SK-N-MC (cell line): ENCODE measurements at regions not wholly inside any gene's neighbourhood (a gene's known extent, or its start where the extent isn't known, plus 50 kb on each side); places are given as distances from the start of the nearest gene placed in this dataset.

ENCODE experiments used
- DNase-seq: peaks from one replicate; pipeline ENCODE4 v3.0.0-alpha.2; 2011; ENCODE audit warnings: low read depth, low spot score
- H3K27ac ChIP-seq: fragments of 200-600 bp; sonication (generic); 2 replicates; pipeline ENCODE4 v1.5.1; 2016; ENCODE audit warnings: mixed run types
- H3K36me3 ChIP-seq: fragments of 200-600 bp; sonication (generic); 2 replicates; pipeline ENCODE4 v1.6.1; 2017; ENCODE audit warnings: antibody characterized with exemption, low read length, mixed read lengths; ENCODE audit not compliant: insufficient read depth
- H3K4me3 ChIP-seq: fragments of 200-600 bp; sonication (generic); 2 replicates; pipeline ENCODE4 v1.5.1; 2016
- H3K9ac ChIP-seq: fragments of 200-600 bp; sonication (generic); 2 replicates; pipeline ENCODE4 v1.8.0; 2017; ENCODE audit warnings: mixed run types, mixed read lengths; ENCODE audit not compliant: insufficient read length
- H3K9me3 ChIP-seq: fragments of 200-600 bp; sonication (generic); 2 replicates; pipeline ENCODE4 v1.6.1; 2017; ENCODE audit warnings: low read depth, mild to moderate bottlenecking, antibody characterized with exemption, low read length, moderate library complexity, mixed read lengths
- EZH2 ChIP-seq: fragments of 200-600 bp; sonication (generic); IDR thresholded peaks from one replicate; pipeline ENCODE4 v1.6.1; 2017; ENCODE audit warnings: antibody characterized with exemption
- FOXP2 ChIP-seq: optimal IDR thresholded peaks from 2 replicates; pipeline ENCODE3; 2011; ENCODE audit warnings: mild to moderate bottlenecking, moderate library complexity; ENCODE audit not compliant: insufficient read depth; ENCODE audit errors: extremely low read length, control extremely low read depth
- POLR2AphosphoS5 ChIP-seq: IDR thresholded peaks from 2 replicates; pipeline ENCODE4 v1.6.1; 2012; ENCODE audit warnings: mild to moderate bottlenecking, low read depth, low read length, borderline replicate concordance

- no peak for TF ChIP-seq POLR2AphosphoS5
- no peak for TF ChIP-seq EZH2
- TF ChIP-seq FOXP2, result no peak
- Histone ChIP-seq H3K36me3 (no peaks in the 10 kb centered on the region), H3K27ac (no peak overlapping the region), H3K9ac (no peak overlapping the region), H3K4me3 (no peak overlapping the region), H3K9me3 (no peaks in the 10 kb centered on the region)
- DNase-seq, result no peak
Observed at GRCh38 chr21:41604583-41605041, 96.7 kb upstream of the TMPRSS2 start.

GRCh38 chr21:41603476-41603875, 95.5 kb upstream of the TMPRSS2 start:
- TF ChIP-seq FOXP2, result no peak
- TF ChIP-seq POLR2AphosphoS5, result no peak
- no peak for TF ChIP-seq EZH2
- DNase-seq, result no peak
- Histone ChIP-seq H3K36me3 (no peaks in the 10 kb centered on the region), H3K27ac (no peak overlapping the region), H3K4me3 (no peak overlapping the region), H3K9ac (no peak overlapping the region), H3K9me3 (no peaks in the 10 kb centered on the region)

- TF ChIP-seq POLR2AphosphoS5 (no peak), FOXP2 (no peak)
- Histone ChIP-seq H3K27ac (no peak overlapping the region), H3K9ac (no peak overlapping the region), H3K9me3 (no peaks in the 10 kb centered on the region), H3K4me3 (no peak overlapping the region), H3K36me3 (no peaks in the 10 kb centered on the region)
- DNase-seq, result no peak
Observed at GRCh38 chr21:41602531-41602930, 94.6 kb upstream of the TMPRSS2 start.

GRCh38 chr21:41601573-41602368, 93.8 kb upstream of the TMPRSS2 start:
- Histone ChIP-seq H3K36me3 (no peaks in the 10 kb centered on the region), H3K9ac (no peak overlapping the region), H3K9me3 (no peaks in the 10 kb centered on the region), H3K4me3 (no peak overlapping the region), H3K27ac (peak overlapping the region; percentile 21; the same call in 1 of the 2 replicates)
- DNase-seq, result no peak
- TF ChIP-seq FOXP2, result no peak
- TF ChIP-seq EZH2, result no peak
- no peak for TF ChIP-seq POLR2AphosphoS5

GRCh38 chr21:41600961-41601572, 93.1 kb upstream of the TMPRSS2 start:
- TF ChIP-seq FOXP2 (peak; percentile 23), POLR2AphosphoS5 (no peak), EZH2 (no peak)
- no peak overlapping the region for H3K9ac ChIP-seq
- no peaks in the 10 kb centered on the region for H3K36me3 ChIP-seq
- H3K9me3 ChIP-seq, result no peaks in the 10 kb centered on the region
- DNase-seq, result no peak
- H3K4me3 ChIP-seq, result no peak overlapping the region
- H3K27ac ChIP-seq, result no peak overlapping the region

- H3K27ac ChIP-seq, result no peak overlapping the region
- peak; percentile 22 for DNase-seq
- H3K4me3 ChIP-seq, result no peak overlapping the region
- H3K9ac ChIP-seq, result no peak overlapping the region
- no peaks in the 10 kb centered on the region for H3K36me3 ChIP-seq
- TF ChIP-seq FOXP2 (no peak), POLR2AphosphoS5 (no peak), EZH2 (no peak)
- no peaks in the 10 kb centered on the region for H3K9me3 ChIP-seq
Observed at GRCh38 chr21:41600556-41600955, 92.6 kb upstream of the TMPRSS2 start.

- Histone ChIP-seq H3K9ac (no peak overlapping the region), H3K9me3 (no peaks in the 10 kb centered on the region), H3K36me3 (no peaks in the 10 kb centered on the region), H3K27ac (no peak overlapping the region), H3K4me3 (no peak overlapping the region)
- TF ChIP-seq POLR2AphosphoS5, result no peak
- TF ChIP-seq EZH2, result no peak
- TF ChIP-seq FOXP2, result no peak
- no peak for DNase-seq
Observed at GRCh38 chr21:41600116-41600515, 92.2 kb upstream of the TMPRSS2 start.

GRCh38 chr21:41598561-41599431, 90.8 kb upstream of the TMPRSS2 start:
- Histone ChIP-seq H3K27ac (no peak overlapping the region), H3K9ac (no peak overlapping the region), H3K9me3 (no peaks in the 10 kb centered on the region), H3K4me3 (no peak overlapping the region), H3K36me3 (no peaks in the 10 kb centered on the region)
- no peak for DNase-seq
- TF ChIP-seq EZH2 (no peak), POLR2AphosphoS5 (no peak), FOXP2 (no peak)
